OCI-LY7 (cell line): ENCODE measurements at regions not wholly inside any gene's neighbourhood (a gene's known extent, or its start where the extent isn't known, plus 50 kb on each side); places are given as distances from the start of the nearest gene placed in this dataset.

Source experiments
- BruUV-seq: library from RNA; stranded (reverse); fragments of 400-500 nt; replicated peaks from 2 replicates; lab custom pipeline; 2021; lab: Mats Ljungman, UMichigan
- CTCF ChIA-PET: fragments of 300-600 bp; sonication (Branson Sonifier 250); formaldehyde crosslinking; loops from one replicate; lab custom pipeline; 2022; ENCODE audit warnings: antibody characterized with exemption; ENCODE audit not compliant: unreplicated experiment; lab: Charles Lee
- POLR2A ChIA-PET: fragments of 300-600 bp; sonication (Branson Sonifier 250); formaldehyde crosslinking; loops from one replicate; lab custom pipeline; 2022; ENCODE audit warnings: antibody characterized with exemption; lab: Charles Lee
- DNase-seq: peaks from one replicate; pipeline ENCODE4 v3.0.0-alpha.2; 2015; ENCODE audit warnings: low spot score
- H2AFZ ChIP-seq: fragments of 200-600 bp; sonication (generic), shearing (Covaris generic); 2 replicates; pipeline ENCODE4 v1.6.1; 2014; ENCODE audit warnings: mild to moderate bottlenecking, antibody characterized with exemption, low read length, moderate library complexity
- H3K27ac ChIP-seq: fragments of 200-600 bp; sonication (generic); 2 replicates; pipeline ENCODE4 v1.5.1; 2014; ENCODE audit warnings: mixed run types, low read depth, mild to moderate bottlenecking, moderate library complexity, low read length, inconsistent platforms; ENCODE audit not compliant: poor library complexity, severe bottlenecking
- H3K36me3 ChIP-seq: fragments of 200-600 bp; sonication (generic); 2 replicates; pipeline ENCODE4 v1.6.1; 2014; ENCODE audit warnings: mild to moderate bottlenecking, antibody characterized with exemption, low read length, moderate library complexity, mixed read lengths; ENCODE audit not compliant: insufficient read depth
- H3K4me1 ChIP-seq: fragments of 200-600 bp; sonication (generic); 2 replicates; pipeline ENCODE4 v1.5.1; 2014; ENCODE audit warnings: mild to moderate bottlenecking, low read length; ENCODE audit not compliant: insufficient read depth, poor library complexity, severe bottlenecking
- H3K4me2 ChIP-seq: fragments of 200-600 bp; sonication (generic); 2 replicates; pipeline ENCODE4 v1.6.1; 2014; ENCODE audit warnings: mild to moderate bottlenecking, low read length
- H3K4me3 ChIP-seq: fragments of 200-600 bp; sonication (generic); 2 replicates; pipeline ENCODE4 v1.5.1; 2014; ENCODE audit warnings: mild to moderate bottlenecking, low read depth, low read length; ENCODE audit not compliant: poor library complexity, severe bottlenecking
- H3K79me2 ChIP-seq: fragments of 200-600 bp; sonication (generic); 2 replicates; pipeline ENCODE4 v1.6.1; 2016; ENCODE audit warnings: low read depth, mild to moderate bottlenecking, low read length, moderate library complexity, mixed read lengths; ENCODE audit not compliant: insufficient read depth
- H3K9me2 ChIP-seq: fragments of 200-600 bp; sonication (generic); 2 replicates; pipeline ENCODE4 v1.6.1; 2016; ENCODE audit warnings: mild to moderate bottlenecking, low read length, mixed read lengths; ENCODE audit not compliant: insufficient read depth
- H3K9me3 ChIP-seq: fragments of 200-600 bp; sonication (generic); 2 replicates; pipeline ENCODE4 v1.6.1; 2014; ENCODE audit warnings: mild to moderate bottlenecking, mixed run types, low read length, mixed read lengths
- H4K20me1 ChIP-seq: fragments of 200-600 bp; sonication (generic); 2 replicates; pipeline ENCODE4 v1.6.1; 2014; ENCODE audit warnings: mild to moderate bottlenecking, antibody characterized with exemption, low read length, moderate library complexity, mixed read lengths; ENCODE audit not compliant: insufficient read depth
- CTCF ChIP-seq: fragments of 200-600 bp; sonication (generic); conservative IDR thresholded peaks from 2 replicates; pipeline ENCODE4 v1.5.1; 2014; ENCODE audit warnings: mild to moderate bottlenecking, antibody characterized with exemption, low read length, moderate library complexity, mixed read lengths
- EZH2phosphoT487 ChIP-seq: fragments of 200-600 bp; sonication (generic); IDR thresholded peaks from 2 replicates; pipeline ENCODE4 v1.6.1; 2018; ENCODE audit warnings: low read depth, borderline replicate concordance, mild to moderate bottlenecking, mixed run types, antibody characterized with exemption, low read length, moderate library complexity, mixed read lengths
- intact Hi-C: fragments of 100-400 bp; cut with micrococcal nuclease; formaldehyde crosslinking; loops from one replicate; pipeline ENCODE4 v1.10.0; 2022; ENCODE audit not compliant: unreplicated experiment

- intact Hi-C loops, result no loop called here
- Histone ChIP-seq H3K4me2 (no peak overlapping the region), H3K4me3 (no peak overlapping the region), H3K36me3 (no peaks in the 10 kb centered on the region), H3K27ac (no peak overlapping the region), H3K79me2 (no peaks in the 10 kb centered on the region), H2AFZ (no peak overlapping the region), H3K9me3 (no peaks in the 10 kb centered on the region), H3K9me2 (no peaks in the 10 kb centered on the region), H3K4me1 (no peaks in the 10 kb centered on the region), H4K20me1 (no peaks in the 10 kb centered on the region)
- DNase-seq, result no peak
- ChIA-PET CTCF (no interaction called here), POLR2A (interaction anchor here (0.5 kb wide), 1 partner anchor 20 kb away, joined by 3 read pairs; no protein-coding TSS in a partner anchor)
- BruUV-seq, result no TSS peak
- TF ChIP-seq EZH2phosphoT487 (no peak), CTCF (no peak)
Measured at GRCh38 chr11:70805243-70805642, 406.9 kb downstream of the CTTN start.

GRCh38 chr11:70805971-70806370 lies 407.6 kb downstream of the CTTN start:
- H3K9me2 ChIP-seq, result no peaks in the 10 kb centered on the region
- intact Hi-C loops, result no loop called here
- DNase-seq, result no peak
- no peaks in the 10 kb centered on the region for H3K4me1 ChIP-seq
- BruUV-seq, result no TSS peak
- POLR2A ChIA-PET, result no interaction called here
- TF ChIP-seq CTCF (no peak), EZH2phosphoT487 (no peak)
- no peaks in the 10 kb centered on the region for H3K36me3 ChIP-seq
- H2AFZ ChIP-seq, result no peak overlapping the region
- no peak overlapping the region for H3K4me2 ChIP-seq
- no peak overlapping the region for H3K27ac ChIP-seq
- no peaks in the 10 kb centered on the region for H3K79me2 ChIP-seq
- no peaks in the 10 kb centered on the region for H4K20me1 ChIP-seq
- H3K9me3 ChIP-seq, result no peaks in the 10 kb centered on the region
- CTCF ChIA-PET, result no interaction called here
- no peak overlapping the region for H3K4me3 ChIP-seq

- CTCF ChIA-PET, result no interaction called here
Measured at GRCh38 chr11:70806461-70807194, 408.3 kb downstream of the CTTN start.

More at GRCh38 chr11:70806461-70807194, 408.3 kb downstream of the CTTN start:
- Histone ChIP-seq H4K20me1 (no peaks in the 10 kb centered on the region), H3K9me2 (no peaks in the 10 kb centered on the region), H3K79me2 (no peaks in the 10 kb centered on the region), H2AFZ (no peak overlapping the region), H3K9me3 (no peaks in the 10 kb centered on the region), H3K27ac (no peak overlapping the region), H3K4me2 (no peak overlapping the region), H3K4me1 (no peaks in the 10 kb centered on the region), H3K36me3 (no peaks in the 10 kb centered on the region), H3K4me3 (no peak overlapping the region)
- TF ChIP-seq EZH2phosphoT487, result no peak
- TF ChIP-seq CTCF, result no peak
- no peak for DNase-seq
- intact Hi-C loops, result no loop called here
- no TSS peak for BruUV-seq
- POLR2A ChIA-PET, result no interaction called here
